Sciatic nerve (tissue), 2 donors: ENCODE measurements at regions not wholly inside any gene's neighbourhood (a gene's known extent, or its start where the extent isn't known, plus 50 kb on each side); places are given as distances from the start of the nearest gene placed in this dataset.

Source experiments
- ATAC-seq: fragments of 200-7000 bp; cut with Tn5 transposase; one replicate; pipeline ENCODE4 v1.9.1; 2020; ENCODE audit warnings: mild to moderate bottlenecking, moderate library complexity
- DNase-seq: peaks from one replicate; pipeline ENCODE4 v3.0.0-alpha.2; 2020; ENCODE audit warnings: low spot score
- intact Hi-C: fragments of 100-400 bp; cut with DNase I; formaldehyde crosslinking; loops from one replicate; pipeline ENCODE4 v1.14.2; 2022
- donor health status: DM: no; HTN: no; CAD: no.
- donor health status: DM: no; HTN: no; CAD: no.

GRCh38 chr17:53420035-53420641, 402.6 kb upstream of the KIF2B start:
- intact Hi-C loops: no loop called here
- no peak for DNase-seq
- no peak for ATAC-seq

DNA sequence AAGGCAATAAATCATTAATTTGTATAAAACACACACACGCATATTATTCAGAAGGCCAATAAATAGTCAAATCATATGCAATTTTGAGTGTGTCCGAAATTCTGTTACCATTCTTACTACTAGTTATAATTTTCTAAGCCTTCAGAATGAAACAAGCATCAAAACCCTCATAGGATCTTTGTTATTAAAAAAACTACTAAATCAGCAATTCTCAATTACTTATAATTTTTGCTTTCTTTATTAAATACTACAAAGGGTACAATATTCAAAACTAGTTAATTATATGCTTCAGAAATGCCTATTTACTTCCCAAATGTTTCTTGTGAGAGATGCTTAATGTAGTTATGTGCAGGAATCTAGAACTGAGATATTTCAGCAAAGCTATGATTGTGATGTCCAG, 413.1 kb upstream of the KIF2B start:
- no peak for DNase-seq
- no peak for ATAC-seq
- intact Hi-C loops: no loop called here

DNA sequence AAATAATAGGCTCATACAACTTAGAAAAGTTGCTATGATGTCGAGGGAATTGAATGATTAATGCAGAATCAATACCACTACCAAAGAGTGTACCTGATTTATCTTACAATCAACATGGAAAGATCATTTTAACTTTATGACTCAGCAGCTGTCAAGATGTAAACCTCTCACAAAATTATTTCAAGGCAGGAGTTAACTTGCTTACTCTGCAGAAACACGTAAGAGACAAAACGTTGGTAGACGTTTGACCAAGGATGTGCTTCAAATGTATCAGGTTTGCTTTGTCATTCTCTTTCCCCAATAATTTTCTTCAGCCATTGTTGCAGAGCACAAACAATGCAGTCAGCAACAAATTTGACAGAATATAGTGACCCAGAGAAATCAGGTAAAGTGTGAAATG, 415.8 kb upstream of the KIF2B start:
- intact Hi-C loops: no loop called here
- no peak for DNase-seq

DNA sequence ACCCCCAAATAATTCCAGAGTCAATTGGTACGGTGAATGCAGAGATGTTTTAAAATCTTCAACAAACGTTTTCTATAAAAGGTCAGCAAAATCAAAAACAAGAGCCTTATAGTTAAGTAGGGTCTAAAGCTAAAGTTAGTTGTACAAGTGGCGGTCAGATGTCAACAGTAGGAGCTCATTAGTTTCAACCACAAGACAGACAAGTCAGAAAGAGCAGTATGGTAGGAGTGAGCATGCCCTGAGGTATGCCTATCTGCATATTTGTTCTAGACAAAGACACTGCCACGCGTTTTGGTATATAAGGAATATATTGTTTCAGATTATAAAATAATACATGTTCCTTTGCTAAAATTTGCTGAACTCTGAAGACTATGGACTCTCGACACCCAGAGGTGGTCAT, 431.5 kb upstream of the KIF2B start:
- ATAC-seq (no peak), DNase-seq (no peak)
- intact Hi-C loops: no loop called here

More for the DNA sequence above, 415.8 kb upstream of the KIF2B start:
- ATAC-seq: no peak

DNA sequence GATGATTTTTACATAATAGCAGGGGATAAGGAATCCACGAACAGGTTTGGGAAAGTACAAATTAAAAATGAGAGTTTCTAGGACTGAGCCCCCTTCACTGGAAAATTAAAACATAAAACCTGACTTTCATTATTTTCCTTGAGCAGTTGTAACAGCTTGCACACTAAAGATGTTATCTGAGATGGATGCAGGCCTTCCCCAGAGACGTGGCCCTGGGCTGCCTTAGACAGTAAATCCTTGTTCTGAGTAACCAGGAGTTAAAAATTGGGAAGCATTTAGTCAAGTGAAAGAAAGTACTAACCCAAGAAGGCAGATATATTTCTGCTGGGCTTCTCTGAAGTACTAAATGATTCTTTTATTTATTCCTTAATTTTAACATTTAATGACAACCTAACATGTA, 432.2 kb upstream of the KIF2B start:
- DNase-seq: no peak
- intact Hi-C loops: no loop called here
- no peak for ATAC-seq

- intact Hi-C loops: no loop called here
- no peak for ATAC-seq
- no peak for DNase-seq
Observed at GRCh38 chr17:53387745-53388144, 435.0 kb upstream of the KIF2B start.

DNA sequence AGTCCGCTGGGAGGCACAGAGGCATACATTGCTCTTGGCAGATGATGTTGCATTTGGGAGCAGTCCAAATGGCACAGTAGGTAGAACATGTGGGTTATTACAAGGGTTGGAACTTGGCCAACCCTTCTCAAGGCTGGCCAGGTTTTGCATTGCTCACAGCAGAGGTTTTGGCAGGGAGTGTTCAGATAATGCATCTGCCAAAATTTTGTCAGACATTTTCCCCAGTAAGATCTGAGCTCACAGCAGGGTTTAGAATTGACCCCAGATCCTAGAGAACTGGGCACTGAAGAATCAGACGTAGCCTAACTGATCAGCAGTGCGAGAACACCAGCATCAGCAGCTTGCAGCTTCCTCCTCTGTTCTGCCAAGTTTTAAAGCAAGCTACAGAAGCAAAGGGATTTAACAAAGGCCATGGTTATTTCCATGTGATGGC, 468.8 kb upstream of the KIF2B start:
- intact Hi-C loops: no loop called here
- DNase-seq: no peak
- no peak for ATAC-seq

DNA sequence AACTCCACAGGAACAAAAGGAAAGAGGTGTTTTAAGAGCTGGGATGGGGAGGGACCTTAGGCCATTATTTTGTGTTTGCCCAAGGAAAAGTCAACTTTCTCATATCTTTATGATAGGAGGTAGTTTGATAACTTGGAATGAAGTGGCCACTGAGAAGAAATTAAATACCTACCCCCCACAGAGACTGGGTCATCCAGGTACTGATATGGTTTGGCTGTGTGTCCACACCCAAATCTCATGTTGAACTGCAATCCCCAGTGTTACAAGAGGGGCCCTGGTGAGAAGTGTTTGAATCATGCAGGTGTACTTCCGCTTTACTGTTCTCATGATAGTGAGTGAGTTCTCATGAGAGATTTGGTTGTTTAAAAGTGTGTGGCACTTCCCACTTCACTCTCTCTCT, 477.9 kb upstream of the KIF2B start:
- no peak for DNase-seq
- intact Hi-C loops: no loop called here
- no peak for ATAC-seq

- ATAC-seq (no peak), DNase-seq (no peak)
- intact Hi-C loops: no loop called here
Observed at GRCh38 chr17:53336281-53336680, 486.4 kb upstream of the KIF2B start.

DNA sequence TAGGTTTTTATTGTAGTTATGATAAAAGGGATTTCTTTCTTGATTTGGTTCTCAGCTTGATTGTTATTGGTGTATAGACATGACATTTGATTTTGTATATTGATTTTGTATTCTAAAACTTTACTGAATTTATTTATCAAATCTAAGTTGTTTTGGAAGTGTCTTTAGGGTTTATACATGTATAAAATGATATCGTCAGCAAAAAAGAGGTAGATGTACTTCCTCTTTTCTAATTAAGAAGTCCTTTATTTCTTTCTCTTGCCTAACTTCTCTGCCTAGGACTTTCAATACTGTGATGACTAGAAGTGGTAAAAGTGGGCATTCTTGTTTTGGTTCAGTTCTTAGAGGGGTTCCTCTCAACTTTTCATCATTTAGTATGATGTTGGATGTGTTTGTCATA, 487.3 kb upstream of the KIF2B start:
- ATAC-seq: no peak

DNA sequence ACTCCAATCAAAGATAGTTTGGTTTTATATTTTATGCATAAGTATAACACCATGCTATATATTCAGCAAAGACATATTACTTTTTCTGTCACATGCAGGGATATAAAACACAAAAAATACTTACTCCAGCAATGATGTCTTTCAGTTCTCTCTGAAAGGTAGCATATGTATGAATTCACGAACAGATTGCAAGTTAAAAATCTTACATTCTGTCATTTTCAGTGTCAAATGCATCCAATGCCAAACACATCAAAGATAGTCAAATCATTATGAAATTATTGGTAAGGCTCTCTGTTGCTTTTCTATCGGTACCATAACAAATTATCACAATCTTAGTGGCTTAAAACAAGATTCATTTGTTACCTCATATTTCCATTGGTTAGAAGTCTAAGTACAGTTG, 492.0 kb upstream of the KIF2B start:
- intact Hi-C loops: no loop called here
- DNase-seq: no peak
- ATAC-seq: no peak

More for the DNA sequence above, 487.3 kb upstream of the KIF2B start:
- no peak for DNase-seq
- intact Hi-C loops: no loop called here

DNA sequence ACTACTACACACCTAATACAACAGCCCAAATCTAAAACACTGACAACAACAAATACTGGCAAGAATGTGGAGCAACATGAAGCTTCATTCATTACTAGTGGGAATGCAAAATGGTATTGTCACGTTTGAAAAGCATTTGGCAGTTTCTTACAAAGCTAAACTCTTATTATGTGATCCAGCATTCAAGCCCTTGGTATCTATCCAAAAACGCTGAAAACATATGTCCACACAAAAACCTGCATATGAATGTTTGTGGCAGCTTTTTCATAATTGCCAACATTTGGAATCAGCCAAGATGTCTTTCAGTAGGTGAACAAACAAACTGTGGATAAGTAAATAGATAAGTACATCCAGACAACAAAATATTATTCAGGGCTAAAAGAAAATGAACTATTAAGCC, 501.1 kb upstream of the KIF2B start:
- ATAC-seq (no peak), DNase-seq (no peak)
- intact Hi-C loops: no loop called here

DNA sequence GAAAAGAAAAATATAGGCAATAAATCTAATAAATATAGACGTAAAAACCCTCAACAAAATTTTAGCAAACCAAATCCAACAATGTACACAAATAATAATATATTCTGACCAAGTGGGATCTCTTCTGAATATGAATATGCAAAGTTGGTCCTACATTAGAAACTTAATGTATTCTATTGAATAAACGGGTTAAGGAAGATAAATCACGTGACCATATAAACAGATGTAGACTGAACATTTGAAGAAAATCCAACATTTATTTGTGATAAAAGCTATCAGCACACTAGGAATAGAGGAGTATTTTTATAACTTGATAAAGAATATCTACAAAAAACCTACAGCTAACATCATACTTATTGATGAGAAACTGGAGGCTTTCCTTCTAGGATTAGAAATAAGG, 502.8 kb upstream of the KIF2B start:
- ATAC-seq (no peak), DNase-seq (no peak)
- intact Hi-C loops: no loop called here

- no peak for ATAC-seq
- no peak for DNase-seq
- intact Hi-C loops: no loop called here
Observed at GRCh38 chr17:53316988-53317387, 505.7 kb upstream of the KIF2B start.

DNA sequence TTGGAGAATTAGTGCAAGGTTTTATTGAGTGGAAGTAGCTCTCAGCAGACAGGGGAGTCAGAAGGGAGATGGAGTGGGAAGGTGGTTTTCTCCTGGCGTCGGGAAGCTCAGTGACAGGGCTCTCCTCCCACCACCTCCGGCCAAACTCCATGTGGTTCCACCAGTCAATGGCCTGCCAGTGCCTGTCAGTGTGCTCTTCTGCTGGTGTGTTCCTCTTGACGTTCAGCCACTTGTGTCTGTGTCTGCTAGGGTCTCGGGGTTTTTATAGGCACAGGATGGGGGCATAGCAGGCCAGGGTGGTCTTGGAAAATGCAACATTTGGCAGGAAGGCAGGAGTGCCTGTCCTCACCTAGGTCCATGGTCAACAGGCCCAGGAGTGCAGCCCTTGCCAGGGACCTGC, 506.7 kb upstream of the KIF2B start:
- intact Hi-C loops: no loop called here
- no peak for DNase-seq
- ATAC-seq: no peak

DNA sequence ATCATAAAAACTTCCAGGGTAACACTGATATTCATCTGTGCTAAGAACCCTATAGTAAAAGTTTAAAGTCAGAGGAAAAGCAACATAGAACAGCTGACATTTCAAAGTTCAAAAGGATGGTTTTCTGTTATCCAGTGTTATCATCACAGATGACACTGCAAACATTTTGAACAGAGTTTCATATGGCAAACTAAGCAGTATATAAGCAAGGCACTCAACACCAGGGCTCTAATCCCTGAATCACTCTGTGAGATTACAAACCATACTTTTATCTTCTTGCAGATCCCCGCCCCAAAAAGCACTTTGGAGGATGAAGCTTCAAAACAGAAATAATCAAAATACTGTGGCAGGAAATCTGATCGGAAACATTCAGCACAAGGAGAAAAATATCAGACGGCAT, 508.2 kb upstream of the KIF2B start:
- ATAC-seq (no peak), DNase-seq (no peak)
- intact Hi-C loops: no loop called here

DNA sequence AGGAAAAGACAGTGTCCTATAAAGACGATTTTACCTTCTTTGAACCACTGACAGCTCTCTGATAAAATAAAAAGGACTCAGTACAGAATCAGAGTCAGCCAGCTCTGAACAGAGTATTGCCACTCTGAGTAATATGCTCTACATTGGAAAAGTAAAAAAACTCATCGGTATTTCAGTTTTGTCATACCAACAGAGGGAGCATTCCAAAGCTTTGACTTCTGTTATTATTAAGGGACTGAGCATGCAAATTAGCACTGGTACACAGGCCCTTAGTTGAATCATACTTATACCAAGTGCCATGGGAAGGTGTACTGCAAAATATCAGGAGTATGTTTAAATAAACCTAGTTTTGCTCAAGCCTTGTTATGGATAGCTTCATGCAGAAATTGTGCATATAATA, 509.0 kb upstream of the KIF2B start:
- DNase-seq (no peak), ATAC-seq (no peak)
- intact Hi-C loops: no loop called here

- DNase-seq (no peak), ATAC-seq (no peak)
- intact Hi-C loops: no loop called here
Observed at GRCh38 chr17:53278466-53278865, 544.3 kb upstream of the KIF2B start.

GRCh38 chr17:53273126-53273525, 549.6 kb upstream of the KIF2B start:
- intact Hi-C loops: no loop called here
- ATAC-seq (no peak), DNase-seq (no peak)

DNA sequence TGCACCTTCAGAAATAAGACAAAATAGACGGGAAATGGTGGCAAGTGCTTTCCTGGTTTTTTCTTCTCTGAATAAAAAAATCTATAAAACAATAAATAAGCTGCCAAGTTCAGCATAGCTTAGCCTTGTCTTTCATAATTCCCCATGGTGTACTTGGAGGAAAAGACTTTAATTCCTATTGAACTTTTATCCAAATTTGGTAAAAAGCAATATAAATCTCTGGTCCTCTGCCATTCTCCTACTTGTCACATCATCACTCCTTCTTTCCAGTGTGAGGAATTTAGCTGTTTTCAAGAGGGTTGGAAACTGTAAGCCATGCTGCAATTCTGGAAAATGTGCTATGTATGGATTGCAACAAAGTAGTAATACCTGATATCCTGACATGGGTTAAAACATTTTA, 551.8 kb upstream of the KIF2B start:
- DNase-seq (no peak), ATAC-seq (no peak)
- intact Hi-C loops: no loop called here

DNA sequence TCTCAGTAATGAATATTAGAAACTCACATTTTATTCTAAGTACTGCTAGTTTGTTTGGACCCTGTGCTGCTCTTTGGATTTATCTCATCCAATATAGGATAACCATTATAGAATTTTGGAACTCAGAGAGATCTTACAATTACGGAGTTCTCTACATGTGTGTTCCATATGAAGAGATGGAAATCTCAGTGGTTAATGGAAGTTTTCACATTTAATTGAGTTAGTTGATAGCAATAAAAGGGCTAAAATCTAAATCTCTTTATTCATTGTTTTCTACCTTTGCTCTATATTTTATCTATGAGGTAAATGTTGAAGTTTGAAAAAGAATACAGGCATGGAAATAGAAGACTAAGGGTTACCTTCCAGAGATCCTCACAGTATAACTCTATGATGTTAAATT, 558.0 kb upstream of the KIF2B start:
- DNase-seq (no peak), ATAC-seq (no peak)
- intact Hi-C loops: no loop called here
